RWPE1 (cell line): ENCODE measurements at regions not wholly inside any gene's neighbourhood (a gene's known extent, or its start where the extent isn't known, plus 50 kb on each side); places are given as distances from the start of the nearest gene placed in this dataset.

Experiments
- CTCF ChIA-PET: fragments of 350-600 bp; sonication (Branson Sonifier 250); formaldehyde crosslinking; extraction: SDS; loops from one replicate; lab custom pipeline; 2021; lab: Yijun Ruan, JAX
- POLR2A ChIA-PET: fragments of 400-600 bp; formaldehyde crosslinking; extraction: SDS; loops from one replicate; lab custom pipeline; 2020; ENCODE audit warnings: antibody characterized with exemption; ENCODE audit not compliant: low non-redundant PET; lab: Yijun Ruan, JAX
- DNase-seq: peaks from one replicate; pipeline ENCODE4 v3.0.0; 2012; ENCODE audit warnings: low spot score
- H3K27ac ChIP-seq: fragments of 450-650 bp; 2 replicates; pipeline ENCODE4 v1.5.1; 2017
- CTCF ChIP-seq: fragments of 450-650 bp; conservative IDR thresholded peaks from 2 replicates; pipeline ENCODE4 v1.5.1; 2017; ENCODE audit warnings: low read depth, mild to moderate bottlenecking

GRCh38 chr11:109329716-109330115 is 92.3 kb upstream of the C11orf87 start:
- no peak for DNase-seq
- ChIA-PET POLR2A (no interaction called here), CTCF (no interaction called here)
- TF ChIP-seq CTCF: no peak
- no peak overlapping the region for H3K27ac ChIP-seq

- CTCF ChIA-PET: no interaction called here
- no peak for DNase-seq
- POLR2A ChIA-PET: no interaction called here
Measured at GRCh38 chr11:109338131-109338530, 83.9 kb upstream of the C11orf87 start.

GRCh38 chr11:109342261-109342660 is 79.7 kb upstream of the C11orf87 start:
- ChIA-PET POLR2A (no interaction called here), CTCF (no interaction called here)
- no peak for TF ChIP-seq CTCF
- no peak overlapping the region for H3K27ac ChIP-seq
- no peak for DNase-seq

More at GRCh38 chr11:109338131-109338530, 83.9 kb upstream of the C11orf87 start:
- no peak overlapping the region for H3K27ac ChIP-seq
- no peak for TF ChIP-seq CTCF

- ChIA-PET POLR2A (no interaction called here), CTCF (interaction anchor here (0.7 kb wide), 1 partner anchor 273 kb away, joined by 3 read pairs; no protein-coding TSS in a partner anchor)
- no peak for DNase-seq
- H3K27ac ChIP-seq: no peak overlapping the region
- no peak for TF ChIP-seq CTCF
Measured at GRCh38 chr11:109343242-109343641, 78.7 kb upstream of the C11orf87 start.

- no peak for TF ChIP-seq CTCF
- ChIA-PET CTCF (no interaction called here), POLR2A (no interaction called here)
- DNase-seq: no peak
- H3K27ac ChIP-seq: no peak overlapping the region
Measured at GRCh38 chr11:109347304-109347703, 74.7 kb upstream of the C11orf87 start.

GRCh38 chr11:109349276-109350080 is 72.5 kb upstream of the C11orf87 start:
- DNase-seq: no peak
- TF ChIP-seq CTCF: no peak
- H3K27ac ChIP-seq: no peak overlapping the region
- ChIA-PET POLR2A (no interaction called here), CTCF (interaction anchor here (0.6 kb wide), 1 partner anchor 153 kb away, joined by 3 read pairs; no protein-coding TSS in a partner anchor)
